A673 (cell line): ENCODE measurements at regions not wholly inside any gene's neighbourhood (a gene's known extent, or its start where the extent isn't known, plus 50 kb on each side); places are given as distances from the start of the nearest gene placed in this dataset.

Experiments used
- BruUV-seq: library from RNA; stranded (reverse); fragments of 400-500 nt; replicated peaks from 2 replicates; lab custom pipeline; 2021; lab: Mats Ljungman, UMichigan
- CTCF ChIA-PET: fragments of 300-600 bp; sonication (Branson Sonifier 250); formaldehyde crosslinking; loops from one replicate; lab custom pipeline; 2022; ENCODE audit warnings: antibody characterized with exemption; lab: Charles Lee
- POLR2A ChIA-PET: fragments of 300-600 bp; sonication (Branson Sonifier 250); formaldehyde crosslinking; loops from one replicate; lab custom pipeline; 2022; ENCODE audit warnings: antibody characterized with exemption; ENCODE audit not compliant: low non-redundant PET; lab: Charles Lee
- DNase-seq: peaks from one replicate; pipeline ENCODE4 v3.0.0-alpha.2; 2015; ENCODE audit warnings: low spot score
- H3K27ac ChIP-seq: fragments of 200-600 bp; sonication (generic); 2 replicates; pipeline ENCODE4 v1.5.1; 2016; ENCODE audit warnings: mixed run types, low read depth, mild to moderate bottlenecking, mixed read lengths, antibody characterized with exemption, low read length; ENCODE audit not compliant: poor library complexity, severe bottlenecking
- H3K27me3 ChIP-seq: fragments of 200-600 bp; sonication (generic); replicated peaks from 2 replicates; pipeline ENCODE4 v1.6.1; 2017; ENCODE audit warnings: mixed run types, low read depth, mild to moderate bottlenecking, mixed read lengths, antibody characterized with exemption, low read length; ENCODE audit not compliant: insufficient read depth, poor library complexity
- H3K36me3 ChIP-seq: fragments of 200-600 bp; sonication (generic); 2 replicates; pipeline ENCODE4 v1.6.1; 2016; ENCODE audit warnings: mixed run types, mild to moderate bottlenecking, mixed read lengths, antibody characterized with exemption, low read length; ENCODE audit not compliant: insufficient read depth, poor library complexity, severe bottlenecking
- H3K4me1 ChIP-seq: fragments of 200-600 bp; sonication (generic); 2 replicates; pipeline ENCODE4 v1.6.1; 2017; ENCODE audit warnings: mixed run types, mild to moderate bottlenecking, mixed read lengths, antibody characterized with exemption, low read length; ENCODE audit not compliant: insufficient read depth, poor library complexity, severe bottlenecking
- H3K4me3 ChIP-seq: fragments of 200-600 bp; sonication (generic); 2 replicates; pipeline ENCODE4 v1.5.1; 2016; ENCODE audit warnings: low read depth, mixed run types, mild to moderate bottlenecking, mixed read lengths, low read length; ENCODE audit not compliant: poor library complexity, severe bottlenecking
- H3K9me3 ChIP-seq: fragments of 200-600 bp; sonication (generic); 2 replicates; pipeline ENCODE4 v1.6.1; 2016; ENCODE audit warnings: mixed run types, low read depth, mild to moderate bottlenecking, mixed read lengths, antibody characterized with exemption, low read length; ENCODE audit not compliant: poor library complexity, severe bottlenecking
- EZH2 ChIP-seq: fragments of 200-600 bp; sonication (generic); IDR thresholded peaks from 2 replicates; pipeline ENCODE4 v1.6.1; 2017; ENCODE audit warnings: borderline replicate concordance, low read depth, mild to moderate bottlenecking, mixed read lengths, antibody characterized with exemption, low read length; ENCODE audit not compliant: poor library complexity, severe bottlenecking
- intact Hi-C: fragments of 100-400 bp; cut with micrococcal nuclease; formaldehyde crosslinking; loops from one replicate; pipeline ENCODE4 v1.10.0; 2022; ENCODE audit not compliant: unreplicated experiment
- TF ChIP-seq, protein P1 (sequence below): fragments of 300-800, 200-600 bp; sonication (generic); conservative IDR thresholded peaks from 2 replicates; pipeline ENCODE4 v1.5.1; 2017; ENCODE audit warnings: low read depth, mild to moderate bottlenecking, antibody characterized with exemption, low read length, moderate library complexity, mixed read lengths

GRCh38 chr12:58032156-58032555 lies 90.8 kb downstream of the ATP23 start:
- H3K36me3 ChIP-seq = no peaks in the 10 kb centered on the region
- no peak overlapping the region for H3K27ac ChIP-seq
- no peak for DNase-seq
- H3K27me3 ChIP-seq = no peaks in the 10 kb centered on the region
- no peak overlapping the region for H3K4me3 ChIP-seq
- H3K9me3 ChIP-seq = no peaks in the 10 kb centered on the region
- BruUV-seq = no TSS peak
- ChIA-PET CTCF (no interaction called here), POLR2A (no interaction called here)
- intact Hi-C loops = no loop called here
- H3K4me1 ChIP-seq = no peaks in the 10 kb centered on the region
- TF ChIP-seq, protein P1, sequence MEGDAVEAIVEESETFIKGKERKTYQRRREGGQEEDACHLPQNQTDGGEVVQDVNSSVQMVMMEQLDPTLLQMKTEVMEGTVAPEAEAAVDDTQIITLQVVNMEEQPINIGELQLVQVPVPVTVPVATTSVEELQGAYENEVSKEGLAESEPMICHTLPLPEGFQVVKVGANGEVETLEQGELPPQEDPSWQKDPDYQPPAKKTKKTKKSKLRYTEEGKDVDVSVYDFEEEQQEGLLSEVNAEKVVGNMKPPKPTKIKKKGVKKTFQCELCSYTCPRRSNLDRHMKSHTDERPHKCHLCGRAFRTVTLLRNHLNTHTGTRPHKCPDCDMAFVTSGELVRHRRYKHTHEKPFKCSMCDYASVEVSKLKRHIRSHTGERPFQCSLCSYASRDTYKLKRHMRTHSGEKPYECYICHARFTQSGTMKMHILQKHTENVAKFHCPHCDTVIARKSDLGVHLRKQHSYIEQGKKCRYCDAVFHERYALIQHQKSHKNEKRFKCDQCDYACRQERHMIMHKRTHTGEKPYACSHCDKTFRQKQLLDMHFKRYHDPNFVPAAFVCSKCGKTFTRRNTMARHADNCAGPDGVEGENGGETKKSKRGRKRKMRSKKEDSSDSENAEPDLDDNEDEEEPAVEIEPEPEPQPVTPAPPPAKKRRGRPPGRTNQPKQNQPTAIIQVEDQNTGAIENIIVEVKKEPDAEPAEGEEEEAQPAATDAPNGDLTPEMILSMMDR = no peak
- no peak for TF ChIP-seq EZH2

GRCh38 chr12:58033831-58034230 lies 92.5 kb downstream of the ATP23 start:
- Histone ChIP-seq H3K36me3 (no peaks in the 10 kb centered on the region), H3K4me3 (no peak overlapping the region), H3K9me3 (peaks cover 6% of the 10 kb centered on the region), H3K27ac (no peak overlapping the region), H3K4me1 (no peaks in the 10 kb centered on the region), H3K27me3 (no peaks in the 10 kb centered on the region)
- no TSS peak for BruUV-seq
- CTCF ChIA-PET = no interaction called here
- no peak for DNase-seq
- POLR2A ChIA-PET = no interaction called here
- TF ChIP-seq, protein P1 = no peak
- no peak for TF ChIP-seq EZH2
- intact Hi-C loops = no loop called here

DNA sequence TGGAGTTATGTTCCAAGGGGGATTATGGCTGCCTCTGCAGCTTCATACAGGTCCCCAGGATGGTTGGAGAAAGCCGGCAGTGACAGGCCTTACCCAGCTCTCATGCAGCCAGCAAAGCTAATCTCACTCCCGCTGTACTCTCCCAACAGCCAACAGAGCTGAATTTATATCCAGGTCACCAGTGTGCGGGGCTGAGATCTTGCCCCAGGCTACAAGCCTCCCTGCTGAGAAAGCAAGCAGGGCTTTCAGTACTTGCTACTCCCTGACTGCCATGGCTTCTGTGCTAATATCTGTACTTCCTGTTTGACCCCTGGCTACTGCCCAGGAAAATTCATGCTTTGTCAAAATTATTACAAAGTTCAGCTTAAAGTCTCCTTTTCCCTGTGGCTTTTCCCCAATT lies 92.9 kb downstream of the ATP23 start:
- BruUV-seq = no TSS peak
- intact Hi-C loops = no loop called here
- Histone ChIP-seq H3K27ac (no peak overlapping the region), H3K36me3 (no peaks in the 10 kb centered on the region), H3K4me3 (no peak overlapping the region), H3K9me3 (peaks cover 6% of the 10 kb centered on the region), H3K4me1 (no peaks in the 10 kb centered on the region), H3K27me3 (no peaks in the 10 kb centered on the region)
- TF ChIP-seq, protein P1 = no peak
- no peak for TF ChIP-seq EZH2
- DNase-seq = no peak
- ChIA-PET CTCF (no interaction called here), POLR2A (no interaction called here)
